Endothelial cell of umbilical vein (primary cell): ENCODE measurements at regions not wholly inside any gene's neighbourhood (a gene's known extent, or its start where the extent isn't known, plus 50 kb on each side); places are given as distances from the start of the nearest gene placed in this dataset.

ENCODE experiments used
- BruUV-seq: library from RNA; stranded (reverse); fragments of 400-500 nt; replicated peaks from 2 replicates; lab custom pipeline; 2021; lab: Mats Ljungman, UMichigan
- CTCF ChIA-PET: fragments of 300-600, 350-600 bp; sonication (Branson Sonifier 250); formaldehyde crosslinking; loops from one replicate; lab custom pipeline; 2021; ENCODE audit warnings: antibody characterized with exemption, inconsistent platforms; lab: Charles Lee
- POLR2A ChIA-PET: fragments of 300-600, 350-600 bp; sonication (Branson Sonifier 250); formaldehyde crosslinking; loops from one replicate; lab custom pipeline; 2021; ENCODE audit warnings: antibody characterized with exemption, inconsistent platforms; lab: Charles Lee
- DNase-seq: peaks from one replicate; pipeline ENCODE4 v3.0.0-alpha.2; 2011; ENCODE audit warnings: low read depth, low spot score
- FAIRE-seq: peaks from 2 replicates; lab custom pipeline; 2011; peaks lifted over from hg19 to GRCh38; lab: Jason Lieb, UNC
- H2AFZ ChIP-seq: 2 replicates; pipeline ENCODE4 v1.6.0; 2012; ENCODE audit warnings: low read depth, low read length, control low read depth, inconsistent platforms
- H3K27ac ChIP-seq: 2 replicates; pipeline ENCODE4 v1.5.1; 2011; ENCODE audit warnings: low read depth, mild to moderate bottlenecking, control low read depth, low read length, moderate library complexity; ENCODE audit not compliant: insufficient read depth
- H3K27me3 ChIP-seq, 2 experiments: 2 replicates each; pipeline versions ENCODE4 v1.6.0 to v1.6.1; 2011; ENCODE audit warnings: low read length in 2 of 2, mixed read lengths in 1 of 2; ENCODE audit not compliant: control insufficient read depth in 2 of 2, insufficient read depth in 2 of 2
- H3K36me3 ChIP-seq, 2 experiments: 2 replicates in 1 of 2; 3 replicates in 1 of 2; pipeline ENCODE4 v1.5.1; 2011; ENCODE audit warnings: low read length in 2 of 2, mild to moderate bottlenecking in 1 of 2, moderate library complexity in 1 of 2; ENCODE audit not compliant: control insufficient read depth in 2 of 2, insufficient read depth in 2 of 2; ENCODE audit errors: extremely low read depth in 1 of 2
- H3K4me1 ChIP-seq: 3 replicates; pipeline ENCODE4 v1.5.1; 2011; ENCODE audit warnings: mild to moderate bottlenecking, low read length; ENCODE audit not compliant: control insufficient read depth, insufficient read depth; ENCODE audit errors: extremely low read depth
- H3K4me2 ChIP-seq: 2 replicates; pipeline ENCODE4 v1.6.1; 2011; ENCODE audit warnings: low read length, control low read depth, mixed read lengths; ENCODE audit not compliant: insufficient read depth
- H3K4me3 ChIP-seq, 3 experiments: fragments of 200-600 bp in 1 of 3; sonication (generic), shearing (Covaris generic) in 1 of 3; replicated peaks in 1 of 3; 2 replicates each; pipeline ENCODE4 v1.5.1; 2011 to 2016; ENCODE audit warnings: control low read depth in 3 of 3, low read length in 3 of 3, mild to moderate bottlenecking in 2 of 3, inconsistent platforms in 1 of 3, low read depth in 1 of 3, moderate library complexity in 1 of 3; ENCODE audit not compliant: insufficient read depth in 1 of 3
- H3K79me2 ChIP-seq: 2 replicates; pipeline ENCODE4 v1.6.0; 2012; ENCODE audit warnings: low read length, inconsistent platforms; ENCODE audit not compliant: control insufficient read depth, insufficient read depth
- H3K9ac ChIP-seq: replicated peaks from 2 replicates; pipeline ENCODE3; 2011; ENCODE audit warnings: low read length, control low read depth; ENCODE audit not compliant: insufficient read depth; ENCODE audit errors: extremely low read depth
- H3K9me1 ChIP-seq: replicated peaks from 3 replicates; pipeline ENCODE4 v1.6.0; 2011; ENCODE audit warnings: mild to moderate bottlenecking, low read length; ENCODE audit not compliant: control insufficient read depth, insufficient read depth; ENCODE audit errors: extremely low read depth
- H3K9me3 ChIP-seq: replicated peaks from 2 replicates; pipeline ENCODE4 v1.5.1; 2012; ENCODE audit warnings: low read length, inconsistent platforms; ENCODE audit not compliant: control insufficient read depth, insufficient read depth
- H4K20me1 ChIP-seq: replicated peaks from 2 replicates; pipeline ENCODE3; 2011; ENCODE audit warnings: mild to moderate bottlenecking, low read length; ENCODE audit not compliant: control insufficient read depth, insufficient read depth; ENCODE audit errors: extremely low read depth
- EZH2 ChIP-seq: IDR thresholded peaks from 2 replicates; pipeline ENCODE4 v1.6.1; 2012; ENCODE audit warnings: borderline replicate concordance, low read depth, mild to moderate bottlenecking, moderate library complexity, low read length, inconsistent platforms; ENCODE audit not compliant: severe bottlenecking
- FOS ChIP-seq: IDR thresholded peaks from 2 replicates; pipeline ENCODE4 v1.6.1; 2011; ENCODE audit warnings: mild to moderate bottlenecking, low read length, moderate library complexity, borderline replicate concordance; ENCODE audit not compliant: insufficient read depth
- GATA2 ChIP-seq: IDR thresholded peaks from 2 replicates; pipeline ENCODE4 v1.7.0; 2011; ENCODE audit warnings: low read depth, mild to moderate bottlenecking, moderate library complexity, mixed read lengths, low read length; ENCODE audit not compliant: insufficient read length, insufficient read depth
- JUN ChIP-seq: IDR thresholded peaks from 2 replicates; pipeline ENCODE4 v1.6.1; 2011; ENCODE audit warnings: borderline replicate concordance, low read depth; ENCODE audit not compliant: insufficient read length, insufficient read depth
- MAX ChIP-seq: IDR thresholded peaks from 2 replicates; pipeline ENCODE4 v1.6.1; 2011; ENCODE audit not compliant: insufficient read depth, insufficient read length
- MYC ChIP-seq: IDR thresholded peaks from one replicate; pipeline ENCODE4 v1.6.1; 2011; ENCODE audit warnings: mild to moderate bottlenecking, low read depth, low read length
- POLR2A ChIP-seq: IDR thresholded peaks from 2 replicates; pipeline ENCODE4 v1.6.1; 2012; ENCODE audit warnings: low read depth, mild to moderate bottlenecking, control low read depth, low read length
- POLR2AphosphoS5 ChIP-seq: IDR thresholded peaks from 2 replicates; pipeline ENCODE4 v1.6.1; 2012; ENCODE audit warnings: low read depth, mild to moderate bottlenecking, control low read depth, low read length, moderate library complexity; ENCODE audit not compliant: insufficient read depth
- dilution Hi-C: fragments of 300-500 bp; cut with MboI; formaldehyde crosslinking; loops from one replicate; pipeline ENCODE4 v1.15.0; 2019; ENCODE audit warnings: low sequenced_read_pairs; ENCODE audit not compliant: extremely low pct_ligation_motif_present
- intact Hi-C: fragments of 100-400 bp; cut with micrococcal nuclease; formaldehyde crosslinking; loops from one replicate; pipeline ENCODE4 v1.10.0; 2022
- TF ChIP-seq, protein P1 (sequence below), 2 donors: IDR thresholded peaks; 1 replicate in 1 of 2; 2 replicates in 1 of 2; pipeline ENCODE4 v1.5.1; 2011; ENCODE audit warnings: low read length in 2 of 2, mild to moderate bottlenecking in 2 of 2, moderate library complexity in 2 of 2, control low read depth in 1 of 2, inconsistent platforms in 1 of 2, low read depth in 1 of 2; ENCODE audit not compliant: insufficient read depth in 1 of 2; ENCODE audit errors: extremely low read depth in 1 of 2

DNA sequence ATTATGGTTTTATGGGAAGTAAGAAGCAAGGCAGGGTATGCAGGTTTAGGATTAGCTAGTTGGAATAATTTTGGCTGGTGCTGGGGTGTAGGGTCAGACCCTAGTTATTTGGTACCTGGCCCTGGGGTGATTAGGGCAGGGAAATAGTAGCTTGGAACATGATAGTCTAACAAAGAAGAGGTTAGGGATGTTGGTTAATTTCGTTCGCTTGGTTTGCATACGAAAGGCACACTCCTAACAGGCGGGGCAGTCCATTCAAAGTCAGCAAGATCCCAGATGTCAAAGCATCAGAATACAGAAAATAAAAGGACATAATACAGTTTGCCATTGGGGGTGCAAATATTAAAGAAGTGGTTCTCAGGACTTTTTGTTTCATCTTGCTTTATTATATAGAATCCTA lies 55.7 kb upstream of the ITPRID1 start:
- Histone ChIP-seq H3K36me3 (no peaks in the 10 kb centered on the region), H3K4me2 (no peak overlapping the region), H2AFZ (no peak overlapping the region), H3K27me3 (no peaks in the 10 kb centered on the region), H3K4me1 (no peaks in the 10 kb centered on the region), H3K79me2 (no peaks in the 10 kb centered on the region), H3K9ac (no peak overlapping the region), H3K4me3 (no peak overlapping the region), H3K9me1 (no peaks in the 10 kb centered on the region), H4K20me1 (no peaks in the 10 kb centered on the region), H3K9me3 (no peaks in the 10 kb centered on the region), H3K27ac (no peak overlapping the region)
- no peak for TF ChIP-seq JUN
- no peak for TF ChIP-seq POLR2AphosphoS5
- TF ChIP-seq MYC: no peak
- TF ChIP-seq MAX: no peak
- TF ChIP-seq, protein P1, sequence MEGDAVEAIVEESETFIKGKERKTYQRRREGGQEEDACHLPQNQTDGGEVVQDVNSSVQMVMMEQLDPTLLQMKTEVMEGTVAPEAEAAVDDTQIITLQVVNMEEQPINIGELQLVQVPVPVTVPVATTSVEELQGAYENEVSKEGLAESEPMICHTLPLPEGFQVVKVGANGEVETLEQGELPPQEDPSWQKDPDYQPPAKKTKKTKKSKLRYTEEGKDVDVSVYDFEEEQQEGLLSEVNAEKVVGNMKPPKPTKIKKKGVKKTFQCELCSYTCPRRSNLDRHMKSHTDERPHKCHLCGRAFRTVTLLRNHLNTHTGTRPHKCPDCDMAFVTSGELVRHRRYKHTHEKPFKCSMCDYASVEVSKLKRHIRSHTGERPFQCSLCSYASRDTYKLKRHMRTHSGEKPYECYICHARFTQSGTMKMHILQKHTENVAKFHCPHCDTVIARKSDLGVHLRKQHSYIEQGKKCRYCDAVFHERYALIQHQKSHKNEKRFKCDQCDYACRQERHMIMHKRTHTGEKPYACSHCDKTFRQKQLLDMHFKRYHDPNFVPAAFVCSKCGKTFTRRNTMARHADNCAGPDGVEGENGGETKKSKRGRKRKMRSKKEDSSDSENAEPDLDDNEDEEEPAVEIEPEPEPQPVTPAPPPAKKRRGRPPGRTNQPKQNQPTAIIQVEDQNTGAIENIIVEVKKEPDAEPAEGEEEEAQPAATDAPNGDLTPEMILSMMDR (IDR thresholded peaks at IDR 0.05; ENCODE audit: extremely low read depth in 1 of 2, insufficient read depth in 1 of 2, low read depth in 1 of 2, low read length in 2 of 2): no peak
- no peak for TF ChIP-seq POLR2A
- no peak for TF ChIP-seq GATA2
- TF ChIP-seq FOS: no peak
- TF ChIP-seq EZH2: no peak
- no peak for FAIRE-seq
- dilution Hi-C loops: no loop called here
- intact Hi-C loops: no loop called here
- POLR2A ChIA-PET: no interaction called here
- no peak for DNase-seq
- CTCF ChIA-PET: interaction anchor here (1.6 to 2.1 kb wide), 2 partner anchors 8 to 15 kb away, joined by 4 to 9 read pairs; no protein-coding TSS in a partner anchor
- BruUV-seq: no TSS peak
